Subcutaneous abdominal adipose tissue (tissue), 5 donors: ENCODE measurements at regions not wholly inside any gene's neighbourhood (a gene's known extent, or its start where the extent isn't known, plus 50 kb on each side); places are given as distances from the start of the nearest gene placed in this dataset.
"Not testable (repeated sequence)": the region's sequence is repeated elsewhere in the genome, so short reads cannot be mapped to it uniquely, and the experiment has no call there.

Source experiments
- H3K27ac ChIP-seq: one replicate; pipeline ENCODE4 v1.7.0; 2013; ENCODE audit warnings: low read depth, mild to moderate bottlenecking, inconsistent platforms, low read length, moderate library complexity
- H3K27me3 ChIP-seq, 5 donors: one replicate each; pipeline ENCODE4 v1.7.0; 2013; ENCODE audit warnings: low read length in 5 of 5, inconsistent platforms in 1 of 5; ENCODE audit not compliant: control insufficient read depth in 5 of 5, insufficient read depth in 4 of 5
- H3K36me3 ChIP-seq, 5 donors: one replicate each; pipeline ENCODE4 v1.7.0; 2013; ENCODE audit warnings: low read length in 5 of 5; ENCODE audit not compliant: control insufficient read depth in 5 of 5, insufficient read depth in 5 of 5
- H3K4me1 ChIP-seq, 5 donors: one replicate each; pipeline ENCODE4 v1.7.0; 2013; ENCODE audit warnings: low read length in 5 of 5, mild to moderate bottlenecking in 3 of 5, moderate library complexity in 1 of 5; ENCODE audit not compliant: control insufficient read depth in 5 of 5, insufficient read depth in 5 of 5
- H3K4me3 ChIP-seq, 5 donors: one replicate each; pipeline ENCODE4 v1.7.0; 2013; ENCODE audit warnings: low read length in 5 of 5, low read depth in 1 of 5
- H3K9ac ChIP-seq, 5 donors: one replicate each; pipeline ENCODE4 v1.7.0; 2013; ENCODE audit warnings: low read length in 5 of 5, mild to moderate bottlenecking in 4 of 5, moderate library complexity in 3 of 5
- H3K9me3 ChIP-seq, 5 donors: one replicate each; pipeline ENCODE4 v1.7.0; 2013; ENCODE audit warnings: low read length in 5 of 5; ENCODE audit not compliant: control insufficient read depth in 5 of 5
- donor health status: healthy.
- donor health status: healthy.
- donor health status: healthy.
- donor health status: healthy.
- donor health status: healthy.

GRCh38 chr9:30250872-30251271 is 2133.6 kb upstream of the ACO1 start:
- no peaks in the 10 kb centered on the region for H3K4me1 ChIP-seq
- H3K9me3 ChIP-seq: no peaks in the 10 kb centered on the region
- no peak overlapping the region for H3K4me3 ChIP-seq
- no peak overlapping the region for H3K9ac ChIP-seq
- no peak overlapping the region for H3K27ac ChIP-seq
- no peaks in the 10 kb centered on the region for H3K27me3 ChIP-seq
- no peaks in the 10 kb centered on the region for H3K36me3 ChIP-seq

GRCh38 chr9:30258094-30258493 is 2126.3 kb upstream of the ACO1 start:
- Histone ChIP-seq H3K4me1 (no peaks in the 10 kb centered on the region), H3K27me3 (no peaks in the 10 kb centered on the region), H3K27ac (no peak overlapping the region), H3K36me3 (no peaks in the 10 kb centered on the region), H3K9ac (no peak overlapping the region), H3K9me3 (peaks cover 0 to 5% (median 0%) of the 10 kb centered on the region in 5 donors), H3K4me3 (no peak overlapping the region)

DNA sequence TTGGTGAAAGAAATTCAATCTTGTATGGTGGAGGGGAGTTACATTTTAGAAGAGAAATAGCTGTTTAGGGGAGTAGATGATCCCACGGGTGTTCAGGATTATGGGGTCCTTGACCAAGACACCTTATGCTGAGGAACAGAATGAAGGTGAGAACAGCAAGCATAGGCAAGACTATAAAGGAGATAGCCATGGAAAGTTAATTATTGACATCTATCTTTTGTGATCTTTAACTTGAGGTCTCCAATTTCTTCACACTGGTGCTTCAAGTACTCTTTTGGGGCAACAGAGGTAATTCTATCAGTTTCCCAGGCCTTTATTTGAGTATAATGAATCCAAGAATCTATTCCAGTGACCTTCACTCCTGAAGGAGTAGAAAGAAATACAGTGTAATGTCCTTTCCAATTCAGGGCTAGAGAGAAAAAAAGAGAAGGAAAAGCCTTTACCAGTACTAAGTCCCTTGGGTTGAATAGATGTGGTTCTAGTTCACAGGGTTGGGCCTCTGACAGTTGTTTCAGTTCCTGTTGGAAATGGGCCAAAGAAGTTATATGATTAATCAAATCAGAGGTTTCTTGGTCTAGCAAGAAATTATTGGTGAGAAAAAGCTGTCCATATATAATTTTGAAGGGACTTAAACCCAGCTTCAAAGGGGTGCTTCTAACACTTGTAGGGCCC is 2104.1 kb upstream of the ACO1 start:
- Histone ChIP-seq H3K9me3 (peaks cover 0 to 11% (median 8%) of the 10 kb centered on the region in 5 donors), H3K4me1 (no peaks in the 10 kb centered on the region), H3K27me3 (no peaks in the 10 kb centered on the region), H3K27ac (no peak overlapping the region), H3K4me3 (no peak overlapping the region), H3K9ac (no peak overlapping the region), H3K36me3 (no peaks in the 10 kb centered on the region)

DNA sequence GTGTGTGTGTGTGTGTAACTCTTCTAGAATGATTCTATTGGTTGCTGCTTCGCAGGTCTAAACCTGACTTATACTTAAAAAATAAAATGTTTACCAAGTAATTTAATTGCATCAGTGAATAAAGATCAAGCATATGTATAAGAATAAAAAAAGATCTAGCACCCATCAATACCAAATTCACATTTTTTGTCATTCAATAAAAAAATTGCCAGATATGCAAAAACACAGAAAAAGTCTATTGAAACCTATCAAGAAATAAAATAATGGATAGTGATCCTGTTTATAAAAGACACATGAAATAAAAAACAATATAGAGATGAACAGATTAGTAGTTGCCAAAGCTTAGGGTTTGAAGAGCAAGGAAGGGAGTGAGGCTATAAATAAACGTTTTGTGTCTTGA is 2095.0 kb upstream of the ACO1 start:
- Histone ChIP-seq H3K36me3 (no peaks in the 10 kb centered on the region), H3K27me3 (no peaks in the 10 kb centered on the region), H3K27ac (no peak overlapping the region), H3K9me3 (no peaks in the 10 kb centered on the region), H3K4me1 (no peaks in the 10 kb centered on the region), H3K4me3 (no peak overlapping the region), H3K9ac (no peak overlapping the region)

- not testable (repeated sequence) for H3K36me3 ChIP-seq, H3K4me1 ChIP-seq, H3K27ac ChIP-seq, H3K9me3 ChIP-seq, H3K27me3 ChIP-seq, H3K4me3 ChIP-seq, H3K9ac ChIP-seq
Observed at GRCh38 chr9:30292026-30292425, 2092.4 kb upstream of the ACO1 start.

- no peaks in the 10 kb centered on the region for H3K9me3 ChIP-seq
- no peak overlapping the region for H3K4me3 ChIP-seq
- no peaks in the 10 kb centered on the region for H3K4me1 ChIP-seq
- H3K27me3 ChIP-seq: no peaks in the 10 kb centered on the region
- H3K9ac ChIP-seq: no peak overlapping the region
- H3K27ac ChIP-seq: no peak overlapping the region
- H3K36me3 ChIP-seq: no peaks in the 10 kb centered on the region
Observed at GRCh38 chr9:30293231-30293630, 2091.2 kb upstream of the ACO1 start.

- Histone ChIP-seq H3K36me3 (no peaks in the 10 kb centered on the region), H3K4me1 (peaks cover 0 to 6% (median 4%) of the 10 kb centered on the region in 5 donors), H3K9ac (no peak overlapping the region), H3K27ac (no peak overlapping the region), H3K27me3 (no peaks in the 10 kb centered on the region), H3K4me3 (no peak overlapping the region), H3K9me3 (no peaks in the 10 kb centered on the region)
Observed at GRCh38 chr9:30299126-30299780, 2085.2 kb upstream of the ACO1 start.

GRCh38 chr9:30301271-30301963 is 2083.0 kb upstream of the ACO1 start:
- peak overlapping the region in 3 of 5 donors; percentile 10 to 25 (median 19) for H3K4me3 ChIP-seq

DNA sequence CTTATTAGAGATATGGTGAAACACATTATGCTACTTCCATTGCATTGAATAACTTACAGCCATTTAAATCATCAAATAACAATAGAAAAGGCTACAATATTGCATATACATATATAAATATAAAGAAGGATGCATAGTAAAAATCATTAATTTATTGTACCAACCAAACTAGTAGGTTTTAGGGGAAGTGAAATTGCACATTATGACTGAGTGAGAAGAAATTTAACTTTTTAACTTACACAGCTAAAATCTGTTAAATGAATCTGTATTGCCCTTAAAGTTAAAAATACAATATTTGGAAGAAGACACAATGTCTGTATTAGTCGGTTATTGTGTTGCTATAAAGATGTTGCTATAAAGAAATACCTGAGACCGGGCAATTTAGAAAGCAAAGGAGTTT is 2073.7 kb upstream of the ACO1 start:
- Histone ChIP-seq H3K36me3 (no peaks in the 10 kb centered on the region), H3K9me3 (peaks cover 0 to 3% (median 0%) of the 10 kb centered on the region in 5 donors), H3K4me3 (no peak overlapping the region), H3K27ac (no peak overlapping the region), H3K4me1 (no peaks in the 10 kb centered on the region), H3K27me3 (no peaks in the 10 kb centered on the region), H3K9ac (no peak overlapping the region)

More at GRCh38 chr9:30301271-30301963, 2083.0 kb upstream of the ACO1 start:
- Histone ChIP-seq H3K9me3 (no peaks in the 10 kb centered on the region), H3K9ac (no peak overlapping the region), H3K36me3 (no peaks in the 10 kb centered on the region), H3K4me1 (peaks cover 0 to 6% (median 4%) of the 10 kb centered on the region in 5 donors), H3K27me3 (no peaks in the 10 kb centered on the region), H3K27ac (no peak overlapping the region)

DNA sequence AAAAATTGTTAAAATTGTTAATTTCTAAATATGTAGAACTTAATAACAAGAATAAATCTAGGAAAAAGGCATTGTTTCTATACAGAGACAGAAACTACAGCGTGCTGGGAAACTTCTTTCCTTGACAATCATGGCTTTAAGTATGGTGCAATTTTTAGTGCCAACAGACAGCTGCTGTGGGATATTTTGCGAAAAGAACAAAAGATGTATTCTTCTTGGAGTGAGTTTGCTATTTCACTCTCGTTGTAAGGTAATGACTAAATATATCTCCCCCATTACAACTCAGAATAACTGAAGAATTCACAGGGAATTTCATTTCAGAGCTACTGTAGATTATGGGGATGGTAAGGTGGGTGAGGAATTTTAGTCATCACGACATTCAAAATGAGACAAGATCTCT is 2055.0 kb upstream of the ACO1 start:
- Histone ChIP-seq H3K9me3 (no peaks in the 10 kb centered on the region), H3K27me3 (no peaks in the 10 kb centered on the region), H3K9ac (no peak overlapping the region), H3K4me3 (no peak overlapping the region), H3K27ac (no peak overlapping the region), H3K36me3 (no peaks in the 10 kb centered on the region), H3K4me1 (no peaks in the 10 kb centered on the region)
